ENCODE measurements at regions not wholly inside any gene's neighbourhood (a gene's known extent, or its start where the extent isn't known, plus 50 kb on each side); places are given as distances from the start of the nearest gene placed in this dataset.
"Not testable (repeated sequence)": the region's sequence is repeated elsewhere in the genome, so short reads cannot be mapped to it uniquely, and the experiment has no call there.

DNA sequence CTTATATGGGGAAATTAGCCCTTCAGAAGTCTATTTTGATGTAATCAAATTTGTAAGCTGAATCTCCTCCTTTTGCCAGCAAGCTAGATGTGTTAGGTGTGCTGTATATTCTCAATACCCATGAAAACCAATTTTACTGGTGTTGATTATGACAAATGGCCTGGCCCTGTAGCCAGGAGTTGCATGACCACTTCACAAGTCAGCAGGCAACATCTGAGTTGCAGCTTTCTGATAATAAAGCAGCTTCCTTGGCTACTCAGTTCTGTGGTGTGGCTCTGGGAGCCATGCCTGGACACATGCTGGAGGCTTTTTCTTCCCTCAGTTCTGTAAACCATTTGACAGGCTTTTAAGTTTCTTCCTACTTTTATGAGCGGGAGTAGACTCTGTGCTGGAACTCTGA, 154.1 kb upstream of the CXCL13 start:
- no peak for DNase-seq

DNA sequence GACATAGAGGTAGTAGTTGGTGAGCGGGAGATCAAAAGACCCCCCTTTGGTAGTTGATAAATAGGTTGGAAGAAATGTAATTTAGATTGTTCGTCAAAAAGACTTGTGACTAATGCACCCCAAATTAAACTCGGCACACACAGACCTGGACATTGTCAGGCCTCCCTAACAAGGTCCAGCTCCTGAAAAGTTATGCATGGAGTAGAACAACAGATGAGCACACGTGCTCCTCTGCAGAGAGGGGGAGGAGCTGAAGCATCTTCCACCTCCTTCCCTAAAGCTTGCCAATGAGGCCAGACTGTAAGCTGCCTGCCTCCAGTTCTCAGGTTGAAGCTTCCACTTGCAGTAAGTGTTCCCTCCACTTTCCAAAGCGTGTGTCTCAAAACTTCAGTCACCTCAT, 153.5 kb upstream of the CXCL13 start:
- DNase-seq, result not testable (repeated sequence)

GRCh38 chr4:77453911-77454310, 151.7 kb upstream of the CXCL13 start:
- no peak for DNase-seq

- DNase-seq, result no peak
These were observed 150.8 kb upstream of the CXCL13 start for GRCh38 chr4:77454858-77455257.

DNA sequence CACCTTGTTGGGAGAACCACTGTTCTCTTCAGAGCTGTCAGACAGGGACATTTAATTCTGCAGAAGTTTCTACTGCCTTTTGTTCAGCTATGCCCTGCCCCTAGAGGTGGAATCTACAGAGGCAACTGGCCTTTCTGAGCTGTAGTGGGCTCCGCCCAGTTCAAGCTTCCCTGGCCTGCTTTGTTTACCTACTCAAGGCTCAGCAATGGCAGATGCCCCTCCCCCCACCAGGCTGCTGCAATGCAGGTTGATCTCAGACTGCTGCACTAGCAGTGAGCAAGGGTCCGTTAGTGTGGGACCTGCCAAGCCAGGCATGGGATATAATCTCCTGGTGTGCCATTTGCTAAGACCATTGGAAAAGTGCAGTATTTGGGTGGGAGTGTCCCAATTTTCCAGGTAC, 141.5 kb upstream of the CXCL13 start:
- not testable (repeated sequence) for DNase-seq

DNA sequence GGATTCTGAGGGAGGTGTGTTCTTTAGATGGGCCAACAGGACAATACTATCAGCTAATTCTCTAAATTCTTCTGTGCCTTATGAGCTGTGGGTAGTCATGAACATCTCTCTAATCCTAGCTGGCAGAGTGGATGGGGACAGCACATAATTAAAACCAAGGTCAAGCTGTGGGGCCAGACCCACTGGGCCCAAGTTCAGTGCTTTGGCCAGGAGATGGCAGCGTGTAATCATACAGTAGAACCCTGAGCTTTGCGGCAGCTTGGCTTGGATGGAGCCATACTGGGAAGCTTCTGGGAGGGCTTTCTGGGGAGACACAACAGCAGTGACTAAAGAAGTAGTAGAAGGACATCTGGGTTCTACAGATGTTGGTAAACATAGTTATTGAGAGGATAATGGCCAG, 140.3 kb upstream of the CXCL13 start:
- no peak for DNase-seq

DNA sequence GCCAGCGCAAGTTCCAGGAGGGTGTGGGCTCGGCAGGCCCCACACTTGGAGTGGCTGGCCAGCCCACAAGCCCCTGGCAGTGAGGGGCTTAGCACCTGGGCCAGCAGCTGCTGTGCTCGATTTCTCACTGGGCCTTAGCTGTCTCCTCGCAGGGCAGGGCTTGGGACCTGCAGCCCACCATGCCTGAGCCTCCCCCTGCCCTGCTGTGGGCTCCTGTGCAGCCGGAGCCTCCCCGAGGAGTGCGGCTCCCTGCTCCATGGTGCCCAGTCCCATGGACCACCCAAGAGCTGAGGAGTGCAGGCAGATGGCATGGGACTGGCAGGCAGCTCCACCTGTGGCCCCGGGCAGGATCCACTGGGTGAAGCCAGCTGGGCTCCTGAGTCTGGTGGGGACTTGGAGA, 139.2 kb upstream of the CXCL13 start:
- DNase-seq, result no peak

DNA sequence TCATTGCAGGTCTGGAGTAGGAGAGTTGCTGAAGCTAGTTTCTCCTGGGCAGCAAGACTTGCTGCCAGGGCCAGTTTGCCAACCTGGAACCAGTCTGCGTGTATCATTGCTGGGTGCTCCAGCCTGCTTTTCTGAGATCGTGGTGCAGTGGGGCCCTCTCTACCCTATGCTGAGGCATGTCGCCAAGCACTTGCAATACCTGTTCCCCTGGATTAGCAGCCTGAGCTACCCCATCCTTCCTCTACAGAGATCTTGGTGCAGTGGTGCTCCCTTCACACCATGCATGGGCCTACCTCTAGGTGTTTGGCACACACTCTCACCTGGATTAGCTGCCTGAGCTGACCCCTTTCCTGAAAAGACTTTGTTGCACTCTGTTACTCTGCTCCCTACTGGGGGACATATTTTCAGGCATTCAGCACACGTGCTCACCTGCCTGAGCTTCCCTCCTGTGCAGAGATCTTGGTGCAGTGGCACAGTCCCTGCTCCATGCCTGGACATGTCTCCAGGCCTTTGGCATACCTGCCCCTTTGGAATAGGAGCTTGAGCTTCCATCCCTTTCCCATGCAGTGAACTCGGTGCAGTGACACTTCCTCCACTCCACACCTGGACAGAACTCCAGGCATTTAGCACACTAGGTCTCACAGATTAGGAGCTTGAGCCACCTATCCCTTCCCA, 133.7 kb upstream of the CXCL13 start:
- DNase-seq, result no peak

DNA sequence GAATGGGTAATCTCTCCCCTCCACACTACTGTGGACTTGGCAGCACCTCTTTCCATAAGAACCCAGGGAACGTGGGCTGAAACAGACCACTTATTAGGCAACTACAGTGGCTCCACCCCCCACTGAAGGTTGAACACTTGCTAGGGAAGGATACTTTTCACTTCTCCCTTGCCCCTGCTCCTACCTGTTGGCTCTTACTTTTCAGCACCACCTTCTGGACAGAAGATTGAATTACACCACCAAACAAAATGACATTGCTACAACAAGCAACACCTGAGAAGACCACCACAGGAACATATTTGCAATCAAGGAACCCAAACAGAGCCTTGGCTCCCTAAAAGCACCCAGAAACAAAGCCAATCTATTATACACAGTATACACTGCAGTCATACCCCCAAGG, 132.1 kb upstream of the CXCL13 start:
- DNase-seq, result no peak

DNA sequence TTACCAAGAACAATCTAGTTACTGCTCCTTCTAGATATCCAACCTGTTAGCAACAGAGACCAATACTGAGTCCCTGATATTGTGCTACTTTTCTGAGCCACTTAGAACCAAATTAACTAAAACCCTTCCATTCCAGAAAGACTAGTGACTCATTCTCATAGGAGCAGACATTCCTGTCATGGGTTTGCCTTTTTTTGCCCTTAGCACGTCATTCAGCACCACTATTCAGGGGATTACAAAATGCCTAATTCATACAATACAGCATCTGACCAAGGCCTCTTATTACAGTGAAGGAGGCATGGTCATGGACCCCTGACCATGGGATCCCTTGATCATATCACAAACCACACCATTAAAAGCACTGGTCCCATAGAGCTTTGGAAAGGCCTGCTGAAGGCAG, 123.8 kb upstream of the CXCL13 start:
- no peak for DNase-seq

DNA sequence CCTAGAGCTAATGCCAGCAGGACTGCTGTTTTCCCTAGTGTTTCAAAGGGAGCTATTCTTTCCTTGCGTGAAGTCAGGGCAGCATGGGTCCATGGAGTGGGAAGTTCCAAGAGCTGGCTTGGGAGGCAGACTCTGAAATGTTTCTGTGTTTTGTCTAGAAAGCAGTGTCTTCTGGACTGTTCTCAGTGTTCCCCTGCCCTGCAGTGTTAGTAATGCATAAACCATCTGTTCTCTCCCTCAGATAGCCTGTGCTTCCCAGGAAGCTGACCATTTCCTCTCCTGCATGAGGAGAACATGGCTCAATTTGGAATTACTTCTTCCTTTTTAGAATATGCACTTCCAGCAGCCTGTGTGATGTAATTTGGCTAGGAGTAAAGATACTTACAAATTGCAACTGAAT, 116.7 kb upstream of the CXCL13 start:
- no peak for DNase-seq

- no peak for DNase-seq
These were observed 112.4 kb upstream of the CXCL13 start for GRCh38 chr4:77493120-77493752.

GRCh38 chr4:77493829-77494551, 111.6 kb upstream of the CXCL13 start:
- no peak for DNase-seq

DNA sequence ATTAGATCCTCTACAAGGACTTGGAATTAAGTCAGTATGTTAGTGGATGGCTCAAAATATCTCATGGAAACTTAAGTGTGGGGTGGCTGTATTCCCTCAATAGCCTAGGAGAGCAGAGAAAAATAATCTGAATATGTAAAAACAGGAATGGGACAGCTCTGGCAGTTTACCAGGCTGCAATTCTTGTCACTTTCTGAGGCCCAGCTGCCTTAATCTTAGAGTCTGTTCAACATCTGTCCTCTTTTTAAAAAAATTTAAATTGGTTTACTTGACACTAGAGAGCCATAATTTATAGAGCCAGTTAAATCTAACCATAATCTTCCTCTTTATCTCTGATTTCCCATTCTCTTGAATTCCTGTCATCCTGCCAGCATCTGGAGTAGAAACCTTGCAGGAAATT, 109.2 kb upstream of the CXCL13 start:
- no peak for DNase-seq

DNA sequence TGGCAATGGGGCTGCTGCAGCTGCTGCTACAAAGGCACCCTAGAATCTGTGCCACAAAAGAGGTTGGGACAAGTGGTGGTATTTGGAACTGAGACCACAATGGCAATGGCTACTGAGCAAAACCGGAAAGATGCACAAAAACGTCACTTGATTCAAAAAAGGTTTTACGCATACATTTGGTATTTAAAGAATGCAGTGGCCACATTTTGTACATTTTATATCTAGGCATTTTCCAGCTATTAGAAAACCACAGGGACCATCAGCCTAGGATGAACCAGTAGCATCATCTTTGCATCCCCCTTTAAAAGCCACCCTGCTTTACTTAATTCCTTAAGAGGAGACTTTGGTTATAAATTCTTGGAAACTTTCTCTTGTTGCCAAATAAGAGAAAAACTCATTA, 104.8 kb upstream of the CXCL13 start:
- DNase-seq, result no peak

DNA sequence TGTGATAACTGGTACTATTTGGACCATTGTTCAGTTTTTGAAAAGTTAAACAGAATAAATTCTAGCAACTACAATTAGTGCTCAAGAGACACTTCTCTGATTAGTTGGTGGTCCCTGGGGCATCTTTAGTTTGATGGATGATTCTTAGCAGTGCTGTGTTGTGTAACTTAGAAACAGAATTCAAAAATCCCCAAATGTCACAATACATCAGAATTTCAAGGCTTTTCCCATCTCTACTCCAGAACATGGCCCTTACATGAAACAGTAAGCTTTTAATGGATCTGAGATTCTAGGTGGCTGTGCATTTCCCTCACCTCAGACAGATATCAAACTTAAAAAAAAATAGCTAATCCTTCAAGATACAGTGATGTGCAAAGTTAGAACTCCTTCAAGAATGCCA, 104.4 kb upstream of the CXCL13 start:
- DNase-seq, result no peak

DNA sequence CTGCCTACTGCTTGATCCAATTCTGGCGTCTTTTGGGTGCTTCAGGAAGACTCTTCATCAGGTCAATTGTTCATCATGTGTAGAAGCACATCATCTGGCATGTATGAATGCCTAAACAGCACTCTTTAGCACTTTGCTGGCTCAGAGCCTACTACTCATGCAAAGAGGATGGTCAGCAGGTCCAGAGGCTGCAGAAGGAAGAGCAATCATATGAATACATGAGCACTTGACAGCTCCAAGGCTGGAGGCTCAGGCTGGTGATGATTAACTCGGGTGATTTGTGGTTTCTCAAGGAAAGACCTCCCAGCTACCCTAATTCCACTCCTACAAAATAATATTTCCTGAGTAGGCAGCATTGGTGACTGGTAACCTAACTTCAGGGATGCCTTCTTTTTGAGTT, 103.8 kb upstream of the CXCL13 start:
- DNase-seq, result no peak

DNA sequence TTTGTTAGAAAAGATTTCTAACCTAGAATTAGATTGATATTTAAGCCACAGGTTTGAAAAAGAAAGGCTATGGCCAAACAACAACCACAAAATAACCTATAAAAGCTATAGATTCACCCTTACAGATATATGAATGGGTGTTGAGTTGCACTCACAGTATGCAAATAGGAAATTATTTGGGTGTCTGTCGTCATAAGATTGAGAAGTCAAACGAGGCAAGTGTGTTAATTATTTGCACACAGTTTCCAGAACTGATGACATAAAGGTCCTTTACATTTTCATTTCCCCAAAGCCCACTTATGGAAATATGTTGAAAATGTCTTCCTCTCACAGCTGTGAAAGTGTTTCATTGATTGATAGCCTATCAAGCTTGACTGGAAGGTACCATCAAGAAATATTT, 101.2 kb upstream of the CXCL13 start:
- DNase-seq, result no peak

DNA sequence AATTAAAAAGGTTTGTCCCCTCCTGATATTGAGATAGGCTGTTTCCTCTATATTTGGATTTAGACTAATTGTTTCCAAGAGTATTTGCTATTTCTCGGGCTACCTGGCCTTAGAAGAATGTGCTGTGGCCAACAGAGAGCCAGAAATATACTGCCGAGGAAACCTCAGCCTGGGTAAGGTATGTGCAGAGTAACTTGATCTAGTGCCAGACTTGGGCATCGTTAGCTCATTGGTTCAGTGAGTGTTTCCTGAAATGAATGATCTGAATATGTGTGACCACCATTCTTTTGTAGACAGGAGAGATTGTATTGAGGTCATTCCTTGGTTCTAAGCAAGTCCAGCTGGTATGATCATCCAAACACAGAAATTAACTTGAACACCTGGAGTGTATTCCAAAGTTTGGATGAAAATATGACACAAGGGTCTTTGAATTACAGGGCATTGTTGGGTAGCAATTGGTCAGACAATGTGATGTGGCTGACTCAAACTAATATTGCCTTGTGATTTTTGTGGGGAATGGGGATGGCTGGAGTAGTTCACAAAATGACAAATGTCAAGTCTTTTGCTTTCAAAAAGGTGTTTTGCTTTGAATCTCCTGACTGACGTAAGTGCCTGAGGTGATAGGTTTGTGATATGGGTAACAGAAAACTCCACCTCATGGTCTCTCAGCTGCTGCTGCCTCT, 100.2 kb upstream of the CXCL13 start:
- no peak for DNase-seq

DNA sequence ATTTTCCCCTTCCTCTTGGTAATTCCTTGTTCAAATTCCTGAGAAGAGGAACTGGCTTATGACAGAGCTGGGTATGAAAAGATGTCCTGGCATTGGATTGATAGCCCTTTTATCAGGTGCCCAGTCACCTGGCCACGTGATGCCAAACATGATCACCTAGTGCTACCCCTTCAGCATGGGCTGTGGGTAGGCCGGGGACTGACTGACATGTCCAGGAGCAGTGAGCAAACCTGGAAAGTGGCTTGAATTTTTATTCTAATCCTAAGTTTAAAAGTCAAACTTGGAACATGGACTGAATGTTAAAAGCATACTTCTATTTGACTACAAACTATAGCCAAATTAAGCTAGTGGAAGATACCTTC, 99.7 kb upstream of the CXCL13 start:
- no peak for DNase-seq

DNA sequence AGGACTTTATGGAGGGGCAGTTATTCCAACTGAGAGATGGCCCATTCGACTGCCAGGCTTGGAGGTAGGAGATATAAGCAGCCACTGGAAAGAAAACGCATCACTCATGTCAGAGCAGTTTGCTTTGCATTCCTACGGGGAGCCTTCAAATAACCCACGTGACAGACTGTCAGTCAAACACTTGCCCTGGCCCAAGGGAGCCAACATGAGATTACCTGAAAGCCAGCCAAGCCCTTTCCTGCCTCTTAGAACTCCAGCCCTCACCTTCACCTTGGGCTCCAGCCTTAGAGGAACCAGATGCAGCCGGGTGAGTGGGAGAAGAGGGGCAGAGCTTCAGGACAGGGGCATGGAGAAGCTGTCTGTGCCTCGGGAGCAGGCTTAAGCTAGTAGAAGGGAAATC, 95.3 kb upstream of the CXCL13 start:
- no peak for DNase-seq

GRCh38 chr4:77525538-77525937, 80.1 kb upstream of the CXCL13 start:
- no peak for DNase-seq

DNA sequence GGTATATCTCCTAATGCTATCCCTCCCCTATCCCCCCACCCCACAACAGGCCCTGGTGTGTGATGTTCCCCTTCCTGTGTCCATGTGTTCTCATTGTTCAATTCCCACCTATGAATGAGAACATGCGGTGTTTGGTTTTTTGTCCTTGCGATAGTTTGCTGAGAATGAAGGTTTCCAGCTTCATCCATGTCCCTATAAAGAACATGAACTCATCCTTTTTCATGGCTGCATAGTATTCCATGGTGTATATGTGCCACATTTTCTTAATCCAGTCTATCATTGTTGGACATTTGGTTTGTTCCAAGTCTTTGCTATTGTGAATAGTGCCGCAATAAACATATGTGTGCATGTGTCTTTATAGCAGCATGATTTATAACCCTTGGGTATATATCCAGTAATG, 77.7 kb upstream of the CXCL13 start:
- not testable (repeated sequence) for DNase-seq

DNA sequence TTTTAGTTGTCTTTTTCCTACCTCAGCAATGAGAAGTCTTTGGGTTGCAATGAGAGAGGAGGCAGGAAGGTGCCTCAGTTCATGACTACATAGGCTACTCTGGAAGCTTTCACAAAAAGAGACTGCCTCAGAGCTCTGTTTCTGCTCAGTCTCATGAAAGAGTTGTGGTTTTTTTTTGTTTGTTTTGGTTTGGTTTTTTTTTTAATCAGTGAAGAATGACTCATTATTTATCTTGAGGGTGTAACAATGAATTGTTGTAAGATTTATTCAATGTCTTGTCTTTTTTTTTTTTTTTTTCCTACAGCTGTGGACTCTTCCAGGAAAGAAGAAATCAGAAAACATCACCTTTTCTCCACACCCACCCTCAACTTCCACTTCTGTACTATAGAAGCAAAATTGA, 67.5 kb upstream of the CXCL13 start:
- DNase-seq, result no peak

Measured in NCI-H1436 (cell line).